ENCODE measurements at regions not wholly inside any gene's neighbourhood (a gene's known extent, or its start where the extent isn't known, plus 50 kb on each side); places are given as distances from the start of the nearest gene placed in this dataset.

DNA sequence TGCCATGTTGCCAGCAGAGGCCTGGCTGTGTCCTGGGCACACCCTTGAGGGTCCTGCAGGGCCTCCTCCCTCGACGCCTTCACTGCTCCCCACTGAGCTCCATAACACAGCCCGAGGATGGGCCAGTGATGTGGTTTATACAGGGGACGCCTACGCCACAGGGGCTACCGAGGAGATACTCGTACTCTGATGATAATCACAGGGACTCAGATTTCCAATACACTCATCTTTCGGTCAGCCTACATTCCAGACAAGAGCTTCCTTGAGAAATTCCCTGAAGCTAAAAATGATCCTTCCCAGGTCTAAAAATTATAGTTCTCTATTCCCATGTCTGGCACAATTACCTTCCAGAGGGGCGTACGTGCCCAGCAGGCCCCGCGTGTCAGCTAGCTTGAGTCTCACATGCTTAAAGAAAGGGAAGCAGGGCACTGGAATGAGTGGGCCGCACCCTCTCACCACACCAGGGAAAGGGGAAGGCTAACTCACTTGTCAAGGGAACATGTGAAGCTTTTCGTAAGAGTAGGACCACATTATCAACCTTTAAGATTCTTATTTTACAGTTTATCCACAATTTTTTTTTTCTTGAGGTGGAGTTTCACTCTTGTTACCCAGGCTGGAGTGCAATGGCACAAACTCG lies 159.5 kb upstream of the NDUFV2 start:
- no peaks in the 10 kb centered on the region for H3K27me3 ChIP-seq (replicated peaks)
- TF ChIP-seq, protein P1, sequence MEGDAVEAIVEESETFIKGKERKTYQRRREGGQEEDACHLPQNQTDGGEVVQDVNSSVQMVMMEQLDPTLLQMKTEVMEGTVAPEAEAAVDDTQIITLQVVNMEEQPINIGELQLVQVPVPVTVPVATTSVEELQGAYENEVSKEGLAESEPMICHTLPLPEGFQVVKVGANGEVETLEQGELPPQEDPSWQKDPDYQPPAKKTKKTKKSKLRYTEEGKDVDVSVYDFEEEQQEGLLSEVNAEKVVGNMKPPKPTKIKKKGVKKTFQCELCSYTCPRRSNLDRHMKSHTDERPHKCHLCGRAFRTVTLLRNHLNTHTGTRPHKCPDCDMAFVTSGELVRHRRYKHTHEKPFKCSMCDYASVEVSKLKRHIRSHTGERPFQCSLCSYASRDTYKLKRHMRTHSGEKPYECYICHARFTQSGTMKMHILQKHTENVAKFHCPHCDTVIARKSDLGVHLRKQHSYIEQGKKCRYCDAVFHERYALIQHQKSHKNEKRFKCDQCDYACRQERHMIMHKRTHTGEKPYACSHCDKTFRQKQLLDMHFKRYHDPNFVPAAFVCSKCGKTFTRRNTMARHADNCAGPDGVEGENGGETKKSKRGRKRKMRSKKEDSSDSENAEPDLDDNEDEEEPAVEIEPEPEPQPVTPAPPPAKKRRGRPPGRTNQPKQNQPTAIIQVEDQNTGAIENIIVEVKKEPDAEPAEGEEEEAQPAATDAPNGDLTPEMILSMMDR (IDR thresholded peaks at IDR 0.05; ENCODE audit: low read depth, low read length, missing control alignments) = no peak
- H3K4me3 ChIP-seq (ENCODE audit: low read depth, low read length) = no peak overlapping the region
- no peaks in the 10 kb centered on the region for H3K36me3 ChIP-seq (replicated peaks)
- H3K27ac ChIP-seq = no peak overlapping the region
- in situ Hi-C loops (cut with HindIII; ENCODE audit: low pct_ligation_motif_present, low sequenced_read_pairs) = no loop called here
- no peak for DNase-seq

DNA sequence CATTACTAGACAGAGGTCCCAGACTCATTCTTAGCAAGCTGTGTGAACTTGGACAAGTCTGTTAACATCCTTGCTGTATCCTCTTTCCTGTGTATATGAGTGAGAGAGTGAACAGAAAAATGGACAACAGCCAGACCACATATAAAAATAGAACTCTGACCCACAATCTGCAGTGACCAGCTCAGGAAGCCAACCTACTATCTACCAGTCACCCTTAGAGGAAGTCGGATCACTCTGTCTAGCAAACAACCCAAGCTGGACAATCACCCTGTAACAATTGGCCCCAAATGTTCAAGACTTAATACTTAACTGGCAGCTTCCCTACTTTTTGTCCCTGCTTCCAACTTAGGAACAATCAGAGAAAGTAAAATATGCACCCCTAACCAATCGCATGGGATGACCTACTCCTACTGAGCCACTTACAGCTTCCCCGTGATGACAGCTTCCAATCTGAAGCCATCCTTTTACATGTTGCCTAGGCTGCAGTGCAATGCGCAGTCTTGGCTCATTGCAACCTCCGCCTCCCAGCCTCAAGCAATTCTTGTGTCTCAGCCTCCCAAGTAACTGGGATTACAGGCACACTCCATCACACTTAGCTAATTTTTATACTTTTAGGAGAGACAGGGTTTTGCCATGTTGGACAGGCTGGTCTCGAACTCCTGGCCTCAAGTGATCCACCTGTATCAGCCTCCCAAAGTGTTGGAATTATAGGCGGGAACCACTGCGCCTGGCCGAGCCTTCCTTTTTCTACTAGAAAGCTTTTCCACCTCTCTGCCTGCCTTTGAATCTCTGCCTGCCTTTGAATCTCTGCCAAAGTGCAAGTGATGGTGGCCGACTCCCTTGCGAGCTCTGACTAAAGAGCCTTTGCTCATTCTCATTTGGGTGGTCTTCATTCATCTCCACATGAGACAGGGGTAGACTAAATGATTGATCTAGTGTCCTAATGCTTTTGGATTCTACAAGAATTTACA lies 158.3 kb upstream of the NDUFV2 start:
- in situ Hi-C loops (cut with HindIII; ENCODE audit: low pct_ligation_motif_present, low sequenced_read_pairs) = no loop called here
- H3K27ac ChIP-seq = peak overlapping the region; percentile 59
- DNase-seq = peak; percentile 82

GRCh38 chr18:8944871-8945245 lies 157.6 kb upstream of the NDUFV2 start:
- no peaks in the 10 kb centered on the region for H3K27me3 ChIP-seq (replicated peaks)
- no peak for DNase-seq
- H3K4me3 ChIP-seq (ENCODE audit: low read depth, low read length) = no peak overlapping the region
- no peaks in the 10 kb centered on the region for H3K36me3 ChIP-seq (replicated peaks)
- TF ChIP-seq, protein P1 (IDR thresholded peaks at IDR 0.05; ENCODE audit: low read depth, low read length, missing control alignments) = no peak
- in situ Hi-C loops (cut with HindIII; ENCODE audit: low pct_ligation_motif_present, low sequenced_read_pairs) = no loop called here
- H3K27ac ChIP-seq = peak overlapping the region; percentile 72

More for the DNA sequence above, 158.3 kb upstream of the NDUFV2 start:
- TF ChIP-seq, protein P1 (IDR thresholded peaks at IDR 0.05; ENCODE audit: low read depth, low read length, missing control alignments) = no peak
- Histone ChIP-seq H3K36me3 (replicated peaks) (no peaks in the 10 kb centered on the region), H3K4me3 (ENCODE audit: low read depth, low read length) (no peak overlapping the region), H3K27me3 (replicated peaks) (no peaks in the 10 kb centered on the region)

DNA sequence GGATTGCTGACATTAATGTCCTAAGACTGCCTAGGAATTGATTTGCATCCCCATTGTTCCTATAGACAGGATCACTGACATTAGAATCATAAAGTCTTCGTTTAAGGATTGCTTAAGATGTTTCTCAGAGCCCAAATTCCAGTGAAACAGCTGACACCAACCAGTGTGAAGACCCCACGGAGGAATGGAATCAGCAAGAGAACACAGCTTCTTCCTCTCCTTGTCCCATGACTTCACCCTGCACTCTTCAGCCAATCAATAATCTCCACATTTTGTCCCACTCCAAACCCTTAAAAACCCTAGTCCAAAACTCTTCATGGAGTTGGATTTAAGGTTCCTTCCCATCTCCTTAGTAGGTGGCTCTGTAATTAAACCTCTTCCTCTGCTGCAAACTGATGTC lies 157.0 kb upstream of the NDUFV2 start:
- peak overlapping the region; percentile 72 for H3K27ac ChIP-seq
- H3K27me3 ChIP-seq (replicated peaks) = no peaks in the 10 kb centered on the region
- TF ChIP-seq, protein P1 (IDR thresholded peaks at IDR 0.05; ENCODE audit: low read depth, low read length, missing control alignments) = no peak

GRCh38 chr18:8946066-8946838 lies 156.2 kb upstream of the NDUFV2 start:
- TF ChIP-seq, protein P1 (IDR thresholded peaks at IDR 0.05; ENCODE audit: low read depth, low read length, missing control alignments) = no peak
- no peak overlapping the region for H3K4me3 ChIP-seq (ENCODE audit: low read depth, low read length)
- H3K27ac ChIP-seq = peak overlapping the region; percentile 72
- H3K36me3 ChIP-seq (replicated peaks) = no peaks in the 10 kb centered on the region
- H3K27me3 ChIP-seq (replicated peaks) = no peaks in the 10 kb centered on the region
- in situ Hi-C loops (cut with HindIII; ENCODE audit: low pct_ligation_motif_present, low sequenced_read_pairs) = no loop called here
- DNase-seq = peak; percentile 83

More for the DNA sequence above, 157.0 kb upstream of the NDUFV2 start:
- Histone ChIP-seq H3K36me3 (replicated peaks) (no peaks in the 10 kb centered on the region), H3K4me3 (ENCODE audit: low read depth, low read length) (no peak overlapping the region)
- in situ Hi-C loops (cut with HindIII; ENCODE audit: low pct_ligation_motif_present, low sequenced_read_pairs) = no loop called here
- no peak for DNase-seq
